WTC11 (cell line): ENCODE measurements at regions not wholly inside any gene's neighbourhood (a gene's known extent, or its start where the extent isn't known, plus 50 kb on each side); places are given as distances from the start of the nearest gene placed in this dataset.
A peak's percentile ranks its signal among the peaks of the same experiment; 100 is the strongest.

Source experiments
- ATAC-seq: fragments of 200-7000 bp; cut with Tn5 transposase; 2 replicates; pipeline ENCODE4 v1.10.0; 2021; ENCODE audit warnings: mild to moderate bottlenecking, moderate library complexity
- CTCF ChIA-PET: fragments of 300-600 bp; sonication (Branson Sonifier 250); formaldehyde crosslinking; loops from one replicate; lab custom pipeline; 2021; ENCODE audit warnings: antibody characterized with exemption; lab: Charles Lee
- POLR2A ChIA-PET: fragments of 350-600 bp; sonication (Branson Sonifier 250); formaldehyde crosslinking; loops from one replicate; lab custom pipeline; 2021; ENCODE audit warnings: antibody characterized with exemption; lab: Charles Lee
- DNase-seq: peaks from one replicate; pipeline ENCODE4 v3.0.0; 2021; ENCODE audit warnings: low spot score
- H3K27ac Mint-ChIP-seq: 2 replicates; pipeline ENCODE4 v1.8.0; 2021; ENCODE audit warnings: mixed read lengths
- H3K27me3 Mint-ChIP-seq: 2 replicates; pipeline ENCODE4 v1.8.0; 2021; ENCODE audit warnings: low read depth, mild to moderate bottlenecking, moderate library complexity, mixed read lengths
- H3K36me3 Mint-ChIP-seq: 2 replicates; pipeline ENCODE4 v1.8.0; 2021; ENCODE audit warnings: mixed read lengths
- H3K4me1 Mint-ChIP-seq: 2 replicates; pipeline ENCODE4 v1.8.0; 2022; ENCODE audit warnings: mixed read lengths
- H3K4me3 Mint-ChIP-seq: 2 replicates; pipeline ENCODE4 v1.8.0; 2021; ENCODE audit warnings: mild to moderate bottlenecking, moderate library complexity, mixed read lengths
- H3K9me3 Mint-ChIP-seq: 2 replicates; pipeline ENCODE4 v1.8.0; 2021; ENCODE audit warnings: mixed read lengths
- CREB1 ChIP-seq: sonication (generic); formaldehyde crosslinking; IDR thresholded peaks from 2 replicates; pipeline ENCODE4 v1.8.0; 2023; ENCODE audit warnings: mild to moderate bottlenecking, missing genetic modification reagents
- CREM ChIP-seq: sonication (generic); formaldehyde crosslinking; IDR thresholded peaks from 2 replicates; pipeline ENCODE4 v1.8.1; 2022; ENCODE audit warnings: mild to moderate bottlenecking, missing genetic modification reagents, moderate library complexity
- E2F5 ChIP-seq: sonication (generic); formaldehyde crosslinking; IDR thresholded peaks from 2 replicates; pipeline ENCODE4 v1.8.1; 2022; ENCODE audit warnings: mild to moderate bottlenecking, moderate library complexity, missing genetic modification reagents
- ESRRA ChIP-seq: sonication (generic); formaldehyde crosslinking; IDR thresholded peaks from 2 replicates; pipeline ENCODE4 v1.8.1; 2022; ENCODE audit warnings: mild to moderate bottlenecking, missing genetic modification reagents, borderline replicate concordance
- FOXP4 ChIP-seq: sonication (generic); formaldehyde crosslinking; IDR thresholded peaks from 2 replicates; pipeline ENCODE4 v1.8.0; 2022; ENCODE audit warnings: mild to moderate bottlenecking, missing genetic modification reagents
- GABPB1 ChIP-seq: sonication (generic); formaldehyde crosslinking; IDR thresholded peaks from 2 replicates; pipeline ENCODE4 v1.8.1; 2023; ENCODE audit warnings: mild to moderate bottlenecking, missing genetic modification reagents
- GTF2I ChIP-seq: fragments of 250-450 bp; sonication (Bioruptor Pico); conservative IDR thresholded peaks from 2 replicates; pipeline ENCODE4 v1.4.0; 2021; ENCODE audit warnings: mild to moderate bottlenecking
- HMGA2 ChIP-seq: fragments of 250-450 bp; sonication (Bioruptor Pico); IDR thresholded peaks from 2 replicates; pipeline ENCODE4 v1.4.0; 2021; ENCODE audit warnings: mild to moderate bottlenecking, moderate library complexity
- IRF2 ChIP-seq: sonication (generic); formaldehyde crosslinking; IDR thresholded peaks from 2 replicates; pipeline ENCODE4 v1.8.0; 2022; ENCODE audit warnings: low read depth, missing genetic modification reagents, borderline replicate concordance
- JUN ChIP-seq: sonication (generic); formaldehyde crosslinking; IDR thresholded peaks from 2 replicates; pipeline ENCODE4 v1.8.0; 2023; ENCODE audit warnings: mild to moderate bottlenecking, missing genetic modification reagents
- PREB ChIP-seq: sonication (generic); formaldehyde crosslinking; IDR thresholded peaks from 2 replicates; pipeline ENCODE4 v1.8.1; 2022; ENCODE audit warnings: mild to moderate bottlenecking, missing genetic modification reagents, moderate library complexity, borderline replicate concordance
- TEAD1 ChIP-seq: sonication (generic); formaldehyde crosslinking; IDR thresholded peaks from 2 replicates; pipeline ENCODE4 v1.8.0; 2022; ENCODE audit warnings: mild to moderate bottlenecking, missing genetic modification reagents
- USF2 ChIP-seq: sonication (generic); formaldehyde crosslinking; IDR thresholded peaks from 2 replicates; pipeline ENCODE4 v1.8.1; 2023; ENCODE audit warnings: mild to moderate bottlenecking, missing genetic modification reagents, moderate library complexity
- ZNF121 ChIP-seq: sonication (generic); formaldehyde crosslinking; IDR thresholded peaks from 2 replicates; pipeline ENCODE4 v1.8.0; 2023; ENCODE audit warnings: missing genetic modification reagents

DNA sequence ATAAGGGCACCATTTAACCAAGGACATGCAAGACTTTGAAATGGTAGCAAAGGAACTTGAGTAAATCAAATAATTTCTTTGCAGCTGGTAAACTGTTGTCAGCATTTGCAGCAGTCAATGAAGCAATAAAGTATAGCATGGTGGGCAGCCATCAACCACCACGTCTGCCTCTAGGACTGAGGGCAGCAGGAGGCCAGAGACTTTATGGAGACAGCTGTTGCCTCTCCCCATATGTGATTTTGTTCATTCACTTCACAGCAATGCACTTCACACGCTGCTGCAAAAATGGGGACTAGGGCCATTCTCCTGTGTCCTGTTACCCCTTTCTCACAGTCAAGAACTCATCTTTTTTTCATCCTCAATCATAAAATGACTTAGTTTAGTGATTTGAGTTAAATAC lies 51.3 kb upstream of the PCDH9 start:
- Mint-ChIP-seq H3K4me3 (no peak overlapping the region), H3K36me3 (no peaks in the 10 kb centered on the region), H3K27ac (no peak overlapping the region), H3K9me3 (peaks cover 5% of the 10 kb centered on the region; the same call in 1 of the 2 replicates), H3K4me1 (peaks cover 13% of the 10 kb centered on the region), H3K27me3 (no peaks in the 10 kb centered on the region)
- ATAC-seq = peak; percentile 55
- POLR2A ChIA-PET = no interaction called here
- no peak for DNase-seq
- CTCF ChIA-PET = no interaction called here
- TF ChIP-seq USF2 (CRISPR knock-in tag) (no peak), FOXP4 (CRISPR knock-in tag) (no peak), CREM (CRISPR knock-in tag) (no peak), E2F5 (no peak), CREB1 (no peak), ZNF121 (no peak), GABPB1 (CRISPR knock-in tag) (no peak), HMGA2 (CRISPR knock-in tag) (no peak), IRF2 (CRISPR knock-in tag) (no peak), JUN (CRISPR knock-in tag) (no peak), TEAD1 (CRISPR knock-in tag) (no peak), ESRRA (CRISPR knock-in tag) (no peak), PREB (CRISPR knock-in tag) (no peak), GTF2I (no peak)
